ENCODE measurements at regions not wholly inside any gene's neighbourhood (a gene's known extent, or its start where the extent isn't known, plus 50 kb on each side); places are given as distances from the start of the nearest gene placed in this dataset.

GRCh38 chr2:142725386-142725785, 152.1 kb upstream of the KYNU start:
- TF ChIP-seq, protein P1, sequence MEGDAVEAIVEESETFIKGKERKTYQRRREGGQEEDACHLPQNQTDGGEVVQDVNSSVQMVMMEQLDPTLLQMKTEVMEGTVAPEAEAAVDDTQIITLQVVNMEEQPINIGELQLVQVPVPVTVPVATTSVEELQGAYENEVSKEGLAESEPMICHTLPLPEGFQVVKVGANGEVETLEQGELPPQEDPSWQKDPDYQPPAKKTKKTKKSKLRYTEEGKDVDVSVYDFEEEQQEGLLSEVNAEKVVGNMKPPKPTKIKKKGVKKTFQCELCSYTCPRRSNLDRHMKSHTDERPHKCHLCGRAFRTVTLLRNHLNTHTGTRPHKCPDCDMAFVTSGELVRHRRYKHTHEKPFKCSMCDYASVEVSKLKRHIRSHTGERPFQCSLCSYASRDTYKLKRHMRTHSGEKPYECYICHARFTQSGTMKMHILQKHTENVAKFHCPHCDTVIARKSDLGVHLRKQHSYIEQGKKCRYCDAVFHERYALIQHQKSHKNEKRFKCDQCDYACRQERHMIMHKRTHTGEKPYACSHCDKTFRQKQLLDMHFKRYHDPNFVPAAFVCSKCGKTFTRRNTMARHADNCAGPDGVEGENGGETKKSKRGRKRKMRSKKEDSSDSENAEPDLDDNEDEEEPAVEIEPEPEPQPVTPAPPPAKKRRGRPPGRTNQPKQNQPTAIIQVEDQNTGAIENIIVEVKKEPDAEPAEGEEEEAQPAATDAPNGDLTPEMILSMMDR (IDR thresholded peaks at IDR 0.05), result no peak
- TF ChIP-seq POLR2A (IDR thresholded peaks at IDR 0.05), result no peak
- no peak for TF ChIP-seq POLR2AphosphoS5 (IDR thresholded peaks at IDR 0.05)
- intact Hi-C loops (cut with DNase I), result no loop called here
- Histone ChIP-seq H3K4me3 (no peak overlapping the region), H3K27ac (no peak overlapping the region), H3K36me3 (no peaks in the 10 kb centered on the region), H3K27me3 (replicated peaks; ENCODE audit: insufficient read depth) (no peaks in the 10 kb centered on the region), H3K4me1 (replicated peaks) (no peaks in the 10 kb centered on the region), H3K9me3 (no peaks in the 10 kb centered on the region)
- 79% methylated on average over 2 of the region's 2 CpGs for WGBS
- DNase-seq (ENCODE audit: low spot score), result no peak

- Histone ChIP-seq H3K4me1 (replicated peaks) (no peaks in the 10 kb centered on the region), H3K27me3 (replicated peaks; ENCODE audit: insufficient read depth) (no peaks in the 10 kb centered on the region), H3K27ac (no peak overlapping the region), H3K9me3 (no peaks in the 10 kb centered on the region), H3K36me3 (no peaks in the 10 kb centered on the region), H3K4me3 (no peak overlapping the region)
- intact Hi-C loops (cut with DNase I), result no loop called here
- DNase-seq (ENCODE audit: low spot score), result no peak
- no peak for TF ChIP-seq POLR2A (IDR thresholded peaks at IDR 0.05)
- TF ChIP-seq, protein P1 (IDR thresholded peaks at IDR 0.05), result no peak
- TF ChIP-seq POLR2AphosphoS5 (IDR thresholded peaks at IDR 0.05), result no peak
- 67% methylated on average over 2 of the region's 2 CpGs for WGBS
These were observed 152.6 kb upstream of the KYNU start for GRCh38 chr2:142724713-142725349.

- no peak for DNase-seq (ENCODE audit: low spot score)
- H3K27me3 ChIP-seq (replicated peaks; ENCODE audit: insufficient read depth), result no peaks in the 10 kb centered on the region
- H3K27ac ChIP-seq, result no peak overlapping the region
- intact Hi-C loops (cut with DNase I), result no loop called here
- H3K9me3 ChIP-seq, result no peaks in the 10 kb centered on the region
- H3K4me1 ChIP-seq (replicated peaks), result no peaks in the 10 kb centered on the region
- TF ChIP-seq POLR2A (IDR thresholded peaks at IDR 0.05) (no peak), POLR2AphosphoS5 (IDR thresholded peaks at IDR 0.05) (no peak)
- TF ChIP-seq, protein P1 (IDR thresholded peaks at IDR 0.05), result no peak
- no peak overlapping the region for H3K4me3 ChIP-seq
- no peaks in the 10 kb centered on the region for H3K36me3 ChIP-seq
These were observed 153.3 kb upstream of the KYNU start for GRCh38 chr2:142724186-142724585.

- Histone ChIP-seq H3K36me3 (no peaks in the 10 kb centered on the region), H3K4me1 (replicated peaks) (no peaks in the 10 kb centered on the region), H3K27me3 (replicated peaks; ENCODE audit: insufficient read depth) (no peaks in the 10 kb centered on the region), H3K27ac (no peak overlapping the region), H3K4me3 (no peak overlapping the region), H3K9me3 (no peaks in the 10 kb centered on the region)
- DNase-seq (ENCODE audit: low spot score), result no peak
- TF ChIP-seq POLR2AphosphoS5 (IDR thresholded peaks at IDR 0.05) (no peak), POLR2A (IDR thresholded peaks at IDR 0.05) (no peak)
- TF ChIP-seq, protein P1 (IDR thresholded peaks at IDR 0.05), result no peak
- WGBS, result 86% methylated on average over 1 of the region's 1 CpG
- intact Hi-C loops (cut with DNase I), result no loop called here
These were observed 154.2 kb upstream of the KYNU start for GRCh38 chr2:142723236-142723635.

- DNase-seq (ENCODE audit: low spot score), result no peak
- H3K27ac ChIP-seq, result no peak overlapping the region
- intact Hi-C loops (cut with DNase I), result no loop called here
- H3K4me1 ChIP-seq (replicated peaks), result no peaks in the 10 kb centered on the region
- no peaks in the 10 kb centered on the region for H3K9me3 ChIP-seq
- TF ChIP-seq, protein P1 (IDR thresholded peaks at IDR 0.05), result no peak
- TF ChIP-seq POLR2AphosphoS5 (IDR thresholded peaks at IDR 0.05) (no peak), POLR2A (IDR thresholded peaks at IDR 0.05) (no peak)
- H3K36me3 ChIP-seq, result no peaks in the 10 kb centered on the region
- H3K4me3 ChIP-seq, result no peak overlapping the region
- H3K27me3 ChIP-seq (replicated peaks; ENCODE audit: insufficient read depth), result no peaks in the 10 kb centered on the region
These were observed 154.9 kb upstream of the KYNU start for GRCh38 chr2:142722569-142722968.
